ENCODE measurements at regions not wholly inside any gene's neighbourhood (a gene's known extent, or its start where the extent isn't known, plus 50 kb on each side); places are given as distances from the start of the nearest gene placed in this dataset.

GRCh38 chr14:51546603-51547258 is 105.0 kb upstream of the FRMD6 start:
- H3K27ac ChIP-seq (replicated peaks), result no peak overlapping the region
- TF ChIP-seq SPI1 (IDR thresholded peaks at IDR 0.05; ENCODE audit: borderline replicate concordance, low read depth) (no peak), CTCF (IDR thresholded peaks at IDR 0.05; ENCODE audit: insufficient read depth, low read length) (no peak), GABPA (IDR thresholded peaks at IDR 0.05; ENCODE audit: low read depth) (no peak), POLR2AphosphoS5 (IDR thresholded peaks at IDR 0.05; ENCODE audit: low read depth) (no peak), REST (IDR thresholded peaks at IDR 0.05; ENCODE audit: insufficient replicate concordance, low read depth) (no peak)
- no peak for DNase-seq (ENCODE audit: low read depth in 1 of 2, low spot score in 1 of 2)
- H3K4me3 ChIP-seq (replicated peaks; ENCODE audit: insufficient read depth, low read length), result no peak overlapping the region
- H3K27me3 ChIP-seq (ENCODE audit: insufficient read depth, poor library complexity, severe bottlenecking), result no peaks in the 10 kb centered on the region

DNA sequence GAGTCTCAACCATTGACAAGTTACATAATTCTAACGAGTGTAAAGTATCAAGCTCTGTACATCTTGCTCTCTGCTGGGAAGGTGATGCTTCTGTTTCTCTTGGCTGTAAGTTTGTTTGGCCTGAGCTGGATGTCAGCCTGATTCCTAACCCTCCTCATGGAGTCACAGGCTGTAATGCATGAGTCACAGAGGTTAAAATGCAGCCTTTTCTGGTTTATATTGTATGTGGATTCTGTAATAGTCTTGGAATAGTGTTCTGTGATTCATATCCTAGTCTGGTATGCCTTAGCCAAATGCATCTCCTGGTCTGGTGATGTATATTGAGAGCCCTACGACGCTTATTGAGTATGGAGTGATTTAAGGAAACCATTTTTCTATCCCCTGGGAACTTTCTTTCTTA is 104.5 kb upstream of the FRMD6 start:
- H3K4me3 ChIP-seq (replicated peaks; ENCODE audit: insufficient read depth, low read length), result no peak overlapping the region
- H3K27me3 ChIP-seq (ENCODE audit: insufficient read depth, poor library complexity, severe bottlenecking), result no peaks in the 10 kb centered on the region
- no peak for DNase-seq (ENCODE audit: low read depth in 1 of 2, low spot score in 1 of 2)
- TF ChIP-seq CTCF (IDR thresholded peaks at IDR 0.05; ENCODE audit: insufficient read depth, low read length) (no peak), POLR2AphosphoS5 (IDR thresholded peaks at IDR 0.05; ENCODE audit: low read depth) (no peak), SPI1 (IDR thresholded peaks at IDR 0.05; ENCODE audit: borderline replicate concordance, low read depth) (no peak), REST (IDR thresholded peaks at IDR 0.05; ENCODE audit: insufficient replicate concordance, low read depth) (no peak), GABPA (IDR thresholded peaks at IDR 0.05; ENCODE audit: low read depth) (no peak)
- no peak overlapping the region for H3K27ac ChIP-seq (replicated peaks)

- Histone ChIP-seq H3K27ac (replicated peaks) (no peak overlapping the region), H3K4me3 (replicated peaks; ENCODE audit: insufficient read depth, low read length) (no peak overlapping the region), H3K27me3 (ENCODE audit: insufficient read depth, poor library complexity, severe bottlenecking) (no peaks in the 10 kb centered on the region)
- no peak for TF ChIP-seq GABPA (IDR thresholded peaks at IDR 0.05; ENCODE audit: low read depth)
- no peak for TF ChIP-seq CTCF (IDR thresholded peaks at IDR 0.05; ENCODE audit: insufficient read depth, low read length)
- TF ChIP-seq REST (IDR thresholded peaks at IDR 0.05; ENCODE audit: insufficient replicate concordance, low read depth), result no peak
- no peak for TF ChIP-seq SPI1 (IDR thresholded peaks at IDR 0.05; ENCODE audit: borderline replicate concordance, low read depth)
- TF ChIP-seq POLR2AphosphoS5 (IDR thresholded peaks at IDR 0.05; ENCODE audit: low read depth), result no peak
- DNase-seq (ENCODE audit: low read depth in 1 of 2, low spot score in 1 of 2), result no peak
Measured at GRCh38 chr14:51547701-51548100, 104.0 kb upstream of the FRMD6 start.
